Muscle of leg (tissue), 3 donors: ENCODE measurements at regions not wholly inside any gene's neighbourhood (a gene's known extent, or its start where the extent isn't known, plus 50 kb on each side); places are given as distances from the start of the nearest gene placed in this dataset.

Experiments used
- DNase-seq: peaks from one replicate; pipeline ENCODE4 v3.0.0; 2013
- H3K27ac ChIP-seq: one replicate; pipeline ENCODE4 v1.5.1; 2013; ENCODE audit warnings: mild to moderate bottlenecking, low read length, control low read depth
- H3K27me3 ChIP-seq: one replicate; pipeline ENCODE4 v1.6.1; 2013; ENCODE audit warnings: low read length; ENCODE audit not compliant: control insufficient read depth, insufficient read depth
- H3K36me3 ChIP-seq: one replicate; pipeline ENCODE4 v1.6.1; 2013; ENCODE audit warnings: low read length; ENCODE audit not compliant: control insufficient read depth, insufficient read depth
- H3K4me1 ChIP-seq: one replicate; pipeline ENCODE4 v1.6.1; 2013; ENCODE audit warnings: low read length; ENCODE audit not compliant: control insufficient read depth, insufficient read depth
- H3K4me3 ChIP-seq: one replicate; pipeline ENCODE4 v1.5.1; 2013; ENCODE audit warnings: low read length, control low read depth
- H3K9me3 ChIP-seq: replicated peaks from 2 replicates; pipeline ENCODE4 v1.6.1; 2013; ENCODE audit warnings: low read depth, low read length; ENCODE audit not compliant: control insufficient read depth
- WGBS: methylation state at CpG from one replicate; pipeline ENCODE4 v1.1.5; 2013; ENCODE audit warnings: missing lambda C conversion rate; ENCODE audit not compliant: insufficient coverage; 5-methylcytosine and 5-hydroxymethylcytosine counted together

- WGBS, result 73% methylated on average over 6 of the region's 8 CpGs
- Histone ChIP-seq H3K27me3 (no peaks in the 10 kb centered on the region), H3K27ac (no peak overlapping the region), H3K4me1 (peaks cover 11% of the 10 kb centered on the region), H3K9me3 (no peaks in the 10 kb centered on the region), H3K4me3 (no peak overlapping the region), H3K36me3 (no peaks in the 10 kb centered on the region)
- no peak for DNase-seq
Measured at GRCh38 chr7:25726170-25726780, 425.7 kb upstream of the NFE2L3 start.

- H3K27ac ChIP-seq, result no peak overlapping the region
- H3K9me3 ChIP-seq, result no peaks in the 10 kb centered on the region
- H3K36me3 ChIP-seq, result no peaks in the 10 kb centered on the region
- DNase-seq, result no peak
- H3K4me3 ChIP-seq, result no peak overlapping the region
- no peaks in the 10 kb centered on the region for H3K27me3 ChIP-seq
- H3K4me1 ChIP-seq, result peaks cover 11% of the 10 kb centered on the region
- 86% methylated on average over 5 of the region's 8 CpGs for WGBS
Measured at GRCh38 chr7:25726781-25727311, 425.2 kb upstream of the NFE2L3 start.

GRCh38 chr7:25727446-25727845, 424.6 kb upstream of the NFE2L3 start:
- no CpG with 5 or more reads among the region's 2 CpGs for WGBS
- Histone ChIP-seq H3K9me3 (no peaks in the 10 kb centered on the region), H3K36me3 (no peaks in the 10 kb centered on the region), H3K4me1 (peaks cover 11% of the 10 kb centered on the region), H3K4me3 (no peak overlapping the region), H3K27me3 (no peaks in the 10 kb centered on the region), H3K27ac (no peak overlapping the region)
- DNase-seq, result no peak

GRCh38 chr7:25727876-25728275, 424.1 kb upstream of the NFE2L3 start:
- DNase-seq, result no peak
- peaks cover 2% of the 10 kb centered on the region for H3K27me3 ChIP-seq
- no peaks in the 10 kb centered on the region for H3K36me3 ChIP-seq
- H3K27ac ChIP-seq, result no peak overlapping the region
- H3K4me3 ChIP-seq, result no peak overlapping the region
- H3K9me3 ChIP-seq, result no peaks in the 10 kb centered on the region
- H3K4me1 ChIP-seq, result peaks cover 11% of the 10 kb centered on the region
- WGBS, result no CpG with 5 or more reads among the region's 2 CpGs

GRCh38 chr7:25731068-25731845, 420.7 kb upstream of the NFE2L3 start:
- Histone ChIP-seq H3K27ac (no peak overlapping the region), H3K4me1 (peaks cover 8% of the 10 kb centered on the region), H3K4me3 (no peak overlapping the region), H3K27me3 (peaks cover 2% of the 10 kb centered on the region), H3K9me3 (no peaks in the 10 kb centered on the region), H3K36me3 (no peaks in the 10 kb centered on the region)
- WGBS, result 31% methylated on average over 2 of the region's 8 CpGs
- DNase-seq, result peak; percentile 83

GRCh38 chr7:25731846-25732245, 420.2 kb upstream of the NFE2L3 start:
- H3K27ac ChIP-seq, result no peak overlapping the region
- no peak for DNase-seq
- H3K4me1 ChIP-seq, result peaks cover 3% of the 10 kb centered on the region
- peaks cover 2% of the 10 kb centered on the region for H3K27me3 ChIP-seq
- H3K4me3 ChIP-seq, result no peak overlapping the region
- no peaks in the 10 kb centered on the region for H3K9me3 ChIP-seq
- 25% methylated on average over 1 of the region's 3 CpGs for WGBS
- H3K36me3 ChIP-seq, result no peaks in the 10 kb centered on the region

GRCh38 chr7:25732766-25733217, 419.2 kb upstream of the NFE2L3 start:
- Histone ChIP-seq H3K27me3 (peaks cover 2% of the 10 kb centered on the region), H3K9me3 (no peaks in the 10 kb centered on the region), H3K27ac (no peak overlapping the region), H3K36me3 (no peaks in the 10 kb centered on the region), H3K4me3 (no peak overlapping the region), H3K4me1 (peaks cover 2% of the 10 kb centered on the region)
- no peak for DNase-seq
- WGBS, result 82% methylated on average over 6 of the region's 12 CpGs

GRCh38 chr7:25735674-25736242, 416.2 kb upstream of the NFE2L3 start:
- H3K4me1 ChIP-seq, result no peaks in the 10 kb centered on the region
- no peaks in the 10 kb centered on the region for H3K36me3 ChIP-seq
- no peaks in the 10 kb centered on the region for H3K9me3 ChIP-seq
- no peak overlapping the region for H3K27ac ChIP-seq
- DNase-seq, result no peak
- WGBS, result no CpG with 5 or more reads among the region's 8 CpGs
- H3K4me3 ChIP-seq, result no peak overlapping the region
- peaks cover 2% of the 10 kb centered on the region for H3K27me3 ChIP-seq

- H3K4me1 ChIP-seq, result no peaks in the 10 kb centered on the region
- no peak overlapping the region for H3K4me3 ChIP-seq
- H3K27me3 ChIP-seq, result no peaks in the 10 kb centered on the region
- no peak for DNase-seq
- H3K27ac ChIP-seq, result no peak overlapping the region
- no peaks in the 10 kb centered on the region for H3K36me3 ChIP-seq
- 86% methylated on average over 1 of the region's 4 CpGs for WGBS
- no peaks in the 10 kb centered on the region for H3K9me3 ChIP-seq
Measured at GRCh38 chr7:25738528-25738927, 413.5 kb upstream of the NFE2L3 start.

- Histone ChIP-seq H3K4me3 (no peak overlapping the region), H3K27ac (no peak overlapping the region), H3K36me3 (no peaks in the 10 kb centered on the region), H3K27me3 (no peaks in the 10 kb centered on the region), H3K4me1 (no peaks in the 10 kb centered on the region), H3K9me3 (no peaks in the 10 kb centered on the region)
- no peak for DNase-seq
- WGBS, result 91% methylated on average over 2 of the region's 2 CpGs
Measured at GRCh38 chr7:25739143-25739542, 412.9 kb upstream of the NFE2L3 start.
